ENCODE measurements at regions not wholly inside any gene's neighbourhood (a gene's known extent, or its start where the extent isn't known, plus 50 kb on each side); places are given as distances from the start of the nearest gene placed in this dataset.

DNA sequence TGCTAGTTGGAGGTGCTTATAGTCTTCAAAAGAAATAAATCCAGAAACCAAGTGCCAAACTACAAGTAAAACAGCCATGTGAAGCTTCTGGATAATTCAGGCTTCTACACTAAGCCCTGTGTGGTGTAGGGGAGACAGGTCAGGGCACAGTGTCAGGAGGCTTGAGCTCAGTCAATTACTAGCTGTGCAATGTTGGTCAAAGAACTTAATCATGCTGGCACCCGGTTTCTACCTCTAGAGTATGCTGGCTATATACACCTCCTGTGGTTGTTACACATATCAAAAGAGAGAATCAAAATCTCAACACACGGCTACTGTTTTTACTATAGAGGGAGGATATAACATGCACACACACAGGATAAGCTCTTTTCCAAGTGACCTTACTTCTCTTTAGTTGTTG is 469.7 kb upstream of the ZNF462 start:
- H3K27ac ChIP-seq: no peak overlapping the region
- DNase-seq (ENCODE audit: low spot score): no peak
- POLR2A ChIA-PET (ENCODE audit: low non-redundant PET): no interaction called here
- CTCF ChIA-PET: interaction anchor here (0.5 to 0.6 kb wide), 2 partner anchors 223 to 760 kb away, joined by 3 to 4 read pairs; no protein-coding TSS in a partner anchor
- TF ChIP-seq, protein P1, sequence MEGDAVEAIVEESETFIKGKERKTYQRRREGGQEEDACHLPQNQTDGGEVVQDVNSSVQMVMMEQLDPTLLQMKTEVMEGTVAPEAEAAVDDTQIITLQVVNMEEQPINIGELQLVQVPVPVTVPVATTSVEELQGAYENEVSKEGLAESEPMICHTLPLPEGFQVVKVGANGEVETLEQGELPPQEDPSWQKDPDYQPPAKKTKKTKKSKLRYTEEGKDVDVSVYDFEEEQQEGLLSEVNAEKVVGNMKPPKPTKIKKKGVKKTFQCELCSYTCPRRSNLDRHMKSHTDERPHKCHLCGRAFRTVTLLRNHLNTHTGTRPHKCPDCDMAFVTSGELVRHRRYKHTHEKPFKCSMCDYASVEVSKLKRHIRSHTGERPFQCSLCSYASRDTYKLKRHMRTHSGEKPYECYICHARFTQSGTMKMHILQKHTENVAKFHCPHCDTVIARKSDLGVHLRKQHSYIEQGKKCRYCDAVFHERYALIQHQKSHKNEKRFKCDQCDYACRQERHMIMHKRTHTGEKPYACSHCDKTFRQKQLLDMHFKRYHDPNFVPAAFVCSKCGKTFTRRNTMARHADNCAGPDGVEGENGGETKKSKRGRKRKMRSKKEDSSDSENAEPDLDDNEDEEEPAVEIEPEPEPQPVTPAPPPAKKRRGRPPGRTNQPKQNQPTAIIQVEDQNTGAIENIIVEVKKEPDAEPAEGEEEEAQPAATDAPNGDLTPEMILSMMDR (conservative IDR thresholded peaks at IDR 0.05; ENCODE audit: low read depth): no peak

DNA sequence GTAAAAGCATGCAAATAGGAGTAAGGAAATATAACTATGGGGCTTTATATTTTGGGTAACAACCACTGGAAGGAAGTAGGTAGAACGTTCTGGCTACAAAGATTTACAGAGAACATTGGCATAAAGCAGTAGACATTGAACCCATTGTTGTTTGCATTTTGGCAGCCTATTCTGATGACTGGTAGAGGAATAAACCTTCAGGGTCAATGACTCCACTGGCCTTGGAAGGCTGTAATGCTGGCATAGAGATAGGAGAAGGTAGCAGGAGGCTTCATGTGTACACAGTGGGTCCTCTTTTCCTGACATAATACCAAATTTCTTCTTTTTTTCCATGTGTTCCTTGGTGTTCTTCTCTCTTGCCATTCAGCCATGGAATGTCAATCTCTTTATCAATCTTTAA is 462.8 kb upstream of the ZNF462 start:
- TF ChIP-seq, protein P1 (conservative IDR thresholded peaks at IDR 0.05; ENCODE audit: low read depth): no peak
- ChIA-PET CTCF (no interaction called here), POLR2A (ENCODE audit: low non-redundant PET) (no interaction called here)
- DNase-seq (ENCODE audit: low spot score): no peak
- no peak overlapping the region for H3K27ac ChIP-seq

DNA sequence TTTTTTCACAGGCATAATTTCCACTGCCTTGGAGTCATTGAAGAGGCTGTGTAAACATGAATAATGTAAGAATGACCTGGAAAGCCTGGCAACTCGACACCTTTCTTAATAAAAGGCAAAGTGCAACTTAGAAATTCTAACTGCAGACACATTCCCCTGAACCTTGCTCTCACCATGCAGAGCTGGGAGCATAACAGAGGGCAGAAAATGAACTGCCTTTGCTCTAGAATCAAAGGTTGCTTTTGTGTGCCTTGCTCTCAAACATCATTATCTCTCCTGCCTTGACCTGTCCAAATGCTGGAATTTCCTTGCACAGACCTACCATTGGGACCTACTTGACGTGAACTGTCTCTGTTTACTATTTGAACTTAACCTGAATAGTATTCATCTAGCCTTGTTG is 462.0 kb upstream of the ZNF462 start:
- ChIA-PET POLR2A (ENCODE audit: low non-redundant PET) (no interaction called here), CTCF (interaction anchor here (0.6 kb wide), 1 partner anchor 158 kb away, joined by 3 read pairs; no protein-coding TSS in a partner anchor)
- TF ChIP-seq, protein P1 (conservative IDR thresholded peaks at IDR 0.05; ENCODE audit: low read depth): no peak
- no peak overlapping the region for H3K27ac ChIP-seq
- DNase-seq (ENCODE audit: low spot score): no peak

DNA sequence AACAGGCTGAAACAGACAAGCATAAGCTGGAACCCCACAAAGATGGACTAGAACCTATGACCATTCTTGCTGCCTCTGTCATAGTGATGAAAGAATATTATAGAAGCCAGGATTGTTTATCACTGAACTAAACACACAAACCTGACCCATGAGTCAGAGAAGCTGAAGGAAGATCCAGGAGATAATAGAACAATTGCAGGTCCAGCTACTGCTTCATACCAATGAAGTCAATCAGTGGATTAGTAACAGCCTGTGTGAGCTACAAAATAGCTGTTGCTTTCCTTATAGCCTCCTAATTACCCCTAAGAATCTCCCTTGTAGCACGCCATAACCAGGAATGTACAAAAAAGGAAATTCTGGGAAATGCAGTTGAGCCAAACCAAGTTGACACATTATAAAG is 459.9 kb upstream of the ZNF462 start:
- TF ChIP-seq, protein P1 (conservative IDR thresholded peaks at IDR 0.05; ENCODE audit: low read depth): no peak
- ChIA-PET CTCF (no interaction called here), POLR2A (ENCODE audit: low non-redundant PET) (no interaction called here)
- peak; percentile 30 for DNase-seq (ENCODE audit: low spot score)
- H3K27ac ChIP-seq: no peak overlapping the region

DNA sequence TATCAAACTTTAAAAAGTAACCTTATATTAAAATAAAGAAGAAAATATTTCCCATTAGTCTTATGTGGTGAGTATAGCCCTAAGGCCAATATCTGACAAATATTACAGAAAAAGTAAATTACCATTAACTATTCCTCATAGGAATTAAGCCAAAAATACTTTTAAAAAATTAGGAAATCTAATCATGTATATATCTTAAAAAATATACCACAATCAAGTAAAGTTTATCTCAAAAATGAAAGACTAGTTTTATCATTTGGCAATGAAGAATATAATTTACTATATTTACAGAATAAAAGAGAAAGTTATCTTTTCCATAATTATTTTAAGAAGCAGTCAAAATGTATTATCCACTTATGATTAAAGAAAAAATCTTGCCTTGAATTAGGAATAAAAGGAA is 458.8 kb upstream of the ZNF462 start:
- DNase-seq (ENCODE audit: low spot score): no peak
- ChIA-PET POLR2A (ENCODE audit: low non-redundant PET) (no interaction called here), CTCF (no interaction called here)
- TF ChIP-seq, protein P1 (conservative IDR thresholded peaks at IDR 0.05; ENCODE audit: low read depth): no peak
- no peak overlapping the region for H3K27ac ChIP-seq

DNA sequence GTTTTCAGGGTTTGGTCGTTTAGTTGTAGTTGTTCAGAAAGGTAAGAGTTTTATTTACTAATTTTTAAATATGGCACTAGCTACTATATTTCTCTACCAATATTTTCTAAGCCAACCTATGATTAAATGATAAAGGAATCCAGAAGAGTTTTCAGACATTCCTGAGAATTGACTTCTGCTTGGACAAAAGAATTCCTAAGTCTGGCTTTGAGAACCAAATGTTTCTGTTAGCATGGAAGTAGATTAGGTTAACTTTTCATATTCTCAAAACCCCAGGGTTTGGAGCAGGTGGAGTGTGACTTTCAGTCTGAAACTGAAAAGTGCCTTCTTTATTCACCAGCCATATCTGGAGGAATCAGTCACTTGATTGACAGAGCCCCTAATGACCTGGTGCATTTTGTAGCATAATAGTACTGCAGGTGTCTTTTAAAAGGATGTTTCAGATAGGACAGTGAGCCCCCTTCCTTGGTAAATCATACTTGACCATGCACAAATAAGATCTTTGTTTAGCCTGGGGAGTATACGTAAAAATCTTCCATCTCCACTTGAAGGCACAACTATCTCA is 457.0 kb upstream of the ZNF462 start:
- POLR2A ChIA-PET (ENCODE audit: low non-redundant PET): no interaction called here
- H3K27ac ChIP-seq: no peak overlapping the region
- no peak for DNase-seq (ENCODE audit: low spot score)
- TF ChIP-seq, protein P1 (conservative IDR thresholded peaks at IDR 0.05; ENCODE audit: low read depth): no peak
- CTCF ChIA-PET: no interaction called here
